NCI-H128 (cell line): ENCODE measurements at regions not wholly inside any gene's neighbourhood (a gene's known extent, or its start where the extent isn't known, plus 50 kb on each side); places are given as distances from the start of the nearest gene placed in this dataset.
"Not testable (repeated sequence)": the region's sequence is repeated elsewhere in the genome, so short reads cannot be mapped to it uniquely, and the experiment has no call there.

Experiments
- DNase-seq: peaks from one replicate; lab custom pipeline; 2025; ENCODE audit not compliant: unreplicated experiment; lab: John Stamatoyannopoulos, UW

DNA sequence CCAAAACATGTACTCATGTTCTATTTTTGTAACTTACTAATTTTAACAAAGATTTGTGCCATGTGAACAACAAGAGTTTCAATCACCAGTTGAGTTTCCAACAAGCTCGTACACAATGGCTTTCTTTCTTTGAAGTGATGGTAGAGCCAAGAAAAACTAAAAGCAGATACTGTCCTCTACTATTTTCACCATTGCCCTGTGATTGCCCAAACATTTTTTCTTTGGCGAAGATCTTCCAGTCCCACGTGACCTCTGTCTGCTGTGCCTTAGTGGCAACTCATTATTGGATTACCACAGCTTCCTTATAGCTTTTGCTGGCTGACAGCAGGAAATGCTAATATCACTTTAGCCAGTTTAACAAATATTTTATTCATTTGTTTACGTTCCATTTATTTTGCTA lies 1147.1 kb downstream of the STIM2 start:
- DNase-seq, result no peak

DNA sequence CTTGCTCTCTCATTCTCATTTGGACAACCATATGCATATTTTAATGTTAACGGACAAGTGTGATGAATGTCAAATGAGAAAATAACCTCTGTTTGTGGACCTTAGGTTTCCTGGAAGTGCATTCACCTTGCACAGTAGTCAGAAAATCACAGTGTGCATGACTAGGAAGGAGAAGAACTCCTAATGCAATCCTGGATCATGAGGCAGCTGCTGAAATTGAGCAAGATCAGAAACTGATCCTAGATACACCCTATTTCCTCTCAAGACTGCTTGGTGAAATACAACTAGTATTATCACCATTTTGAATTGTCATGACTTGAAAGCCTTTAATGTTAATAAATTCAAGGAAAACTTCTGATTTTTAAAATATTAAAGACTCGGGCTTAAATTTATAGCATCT lies 1148.9 kb downstream of the STIM2 start:
- no peak for DNase-seq

DNA sequence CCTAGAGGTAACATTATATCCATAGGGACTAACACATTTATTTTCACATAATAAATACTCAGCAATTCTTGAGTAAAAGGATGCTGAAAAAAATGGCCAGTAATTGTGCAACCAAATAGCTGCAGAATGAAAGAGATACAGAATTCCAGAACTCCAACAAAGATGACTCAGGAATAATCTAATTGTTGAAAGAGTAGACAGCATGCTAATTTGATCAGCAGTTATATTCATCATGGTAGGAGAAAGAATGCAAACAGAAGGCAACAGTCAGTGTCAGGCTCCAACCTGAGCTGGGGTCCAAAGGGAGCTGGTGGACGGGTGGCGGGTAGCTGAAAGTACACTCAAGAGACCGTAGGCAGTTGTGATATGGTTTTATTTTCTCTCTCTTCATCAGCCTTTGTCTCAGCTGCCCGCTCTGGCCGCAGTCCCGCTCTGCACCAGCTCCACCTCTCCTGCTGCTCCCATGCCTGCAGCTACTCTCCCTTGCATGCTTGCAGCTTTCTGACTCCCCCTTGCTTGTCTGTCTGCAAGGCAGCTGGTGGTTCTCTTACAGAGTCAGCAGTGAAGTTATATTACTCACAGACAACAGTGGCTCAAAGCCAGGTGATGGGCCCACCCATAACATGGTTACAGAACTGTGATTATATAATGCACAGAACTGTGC lies 1150.1 kb downstream of the STIM2 start:
- DNase-seq, result no peak

GRCh38 chr4:28014469-28014868 lies 1153.8 kb downstream of the STIM2 start:
- DNase-seq, result no peak

- no peak for DNase-seq
These were observed 1155.4 kb downstream of the STIM2 start for GRCh38 chr4:28015996-28016395.

DNA sequence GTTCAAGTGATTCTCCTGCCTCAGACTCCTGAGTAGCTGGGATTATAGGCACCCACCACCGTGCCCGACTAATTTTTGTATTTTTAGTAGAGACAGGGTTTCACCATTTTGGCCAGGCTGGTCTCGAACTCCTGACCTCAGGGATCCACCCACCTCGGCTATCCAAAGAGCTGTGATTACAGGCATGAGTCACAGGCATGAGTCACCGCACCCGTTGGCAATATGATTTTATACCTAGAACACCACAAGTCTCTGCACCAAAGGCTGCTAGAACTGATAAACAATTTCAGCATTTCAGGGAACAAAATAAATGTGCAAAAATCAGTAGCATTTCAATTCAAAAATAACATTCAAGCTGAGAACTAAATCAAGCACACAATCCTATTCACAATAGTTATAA lies 1177.6 kb downstream of the STIM2 start:
- DNase-seq, result not testable (repeated sequence)

DNA sequence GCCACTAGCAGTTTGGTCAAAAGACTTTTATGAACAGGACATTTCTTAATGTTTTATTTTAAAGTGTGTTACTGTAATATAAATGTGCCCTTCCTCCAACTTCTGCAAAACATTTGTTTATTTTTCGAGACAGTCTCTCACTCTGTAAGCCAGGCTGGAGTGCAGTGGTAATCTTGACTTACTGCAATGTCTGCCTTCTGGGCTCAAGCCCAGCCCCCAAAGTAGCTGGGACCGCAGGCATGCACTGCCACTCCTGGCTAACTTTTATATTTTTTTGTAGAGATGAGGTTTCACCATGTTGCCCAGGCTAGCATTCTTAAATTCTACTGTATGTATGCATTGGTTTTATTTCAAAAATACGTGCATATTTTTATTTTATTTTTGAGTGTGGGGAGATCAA lies 1201.9 kb downstream of the STIM2 start:
- no peak for DNase-seq

DNA sequence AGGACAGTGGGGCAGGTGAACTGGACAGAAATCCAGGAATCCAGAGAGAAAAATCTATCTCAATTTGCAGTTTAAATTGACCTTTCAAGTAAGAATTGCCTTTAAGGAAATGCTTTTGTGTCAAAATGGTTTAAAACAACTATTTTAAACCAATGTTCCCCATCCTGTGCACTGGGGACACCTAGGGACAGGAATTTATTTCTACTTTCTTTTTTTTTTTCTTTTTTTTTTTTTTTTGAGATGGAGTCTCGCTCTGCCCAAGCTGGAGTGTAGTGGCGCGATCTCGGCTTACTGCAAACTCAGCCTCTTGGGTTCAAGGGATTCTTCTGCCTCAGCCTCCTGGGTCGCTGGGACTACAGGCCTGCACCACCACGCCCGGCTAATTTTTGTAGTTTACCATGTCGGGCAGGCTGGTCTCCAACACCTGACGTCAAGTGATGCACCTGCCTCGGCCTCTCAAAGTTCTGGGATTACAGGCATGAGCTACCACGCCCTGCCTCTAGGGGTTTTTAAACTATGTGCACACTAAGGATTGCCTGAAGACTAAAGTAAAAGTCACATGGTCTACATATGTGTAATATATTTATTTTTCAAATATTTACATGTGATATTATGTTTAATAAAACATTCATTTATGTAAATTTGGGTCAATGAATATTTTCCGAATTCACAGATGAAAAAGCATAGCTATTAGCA lies 1213.4 kb downstream of the STIM2 start:
- DNase-seq, result no peak

GRCh38 chr4:28075401-28075956 lies 1214.8 kb downstream of the STIM2 start:
- no peak for DNase-seq

DNA sequence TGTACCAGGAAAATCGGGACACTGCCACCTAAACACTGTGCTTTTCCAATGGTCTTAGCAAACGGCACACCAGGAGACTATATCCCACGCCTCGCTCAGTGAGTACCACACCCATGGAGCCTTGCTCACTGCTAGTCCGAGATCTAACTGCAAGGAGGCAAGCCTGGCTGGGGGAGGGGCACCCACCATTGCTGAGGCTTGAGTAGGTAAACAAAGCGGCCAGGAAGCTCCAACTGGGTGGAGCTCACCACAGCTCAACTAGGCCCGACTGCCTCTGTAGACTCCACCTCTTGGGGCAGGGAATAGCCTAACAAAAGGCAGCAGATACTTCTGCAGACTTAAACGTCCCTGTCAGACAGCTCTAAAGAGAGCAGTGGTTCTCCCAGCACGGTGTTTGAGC lies 1216.6 kb downstream of the STIM2 start:
- not testable (repeated sequence) for DNase-seq

DNA sequence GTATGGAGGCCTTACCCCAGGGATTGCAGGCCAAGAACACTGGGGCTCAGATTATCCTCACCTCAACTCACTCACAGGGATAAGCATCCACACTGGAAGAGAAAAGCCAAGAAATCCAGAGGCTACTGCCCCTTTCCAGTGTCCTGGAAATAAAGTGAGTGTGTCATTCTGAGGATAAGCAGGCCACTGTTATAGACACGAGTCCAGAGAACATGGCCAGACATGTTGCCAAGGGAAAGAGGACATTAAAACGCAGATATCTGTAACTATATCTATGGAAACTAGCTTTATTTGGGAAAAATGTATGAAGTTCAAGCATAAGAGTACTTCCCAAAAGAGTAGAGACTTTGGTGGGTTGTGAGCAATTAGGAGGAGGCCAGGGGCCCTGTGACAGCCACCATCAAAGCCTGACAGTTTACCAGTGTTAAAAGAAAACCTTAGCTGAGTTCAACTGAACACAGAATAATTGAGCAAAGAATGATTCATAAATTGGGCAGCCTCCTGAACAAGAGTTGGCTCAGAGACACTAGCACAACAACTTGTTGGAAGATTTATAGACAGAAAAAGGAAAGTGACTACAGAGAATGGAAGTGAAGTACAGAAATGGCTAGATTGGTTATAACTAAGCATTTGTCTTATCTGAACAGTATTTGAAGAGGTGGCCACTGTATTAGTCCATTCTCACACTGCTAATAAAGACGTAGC lies 1222.2 kb downstream of the STIM2 start:
- no peak for DNase-seq

GRCh38 chr4:28092610-28093009 lies 1232.0 kb downstream of the STIM2 start:
- DNase-seq, result no peak

GRCh38 chr4:28093071-28093470 lies 1232.4 kb downstream of the STIM2 start:
- DNase-seq, result no peak

GRCh38 chr4:28101583-28101982 lies 1240.9 kb downstream of the STIM2 start:
- no peak for DNase-seq

DNA sequence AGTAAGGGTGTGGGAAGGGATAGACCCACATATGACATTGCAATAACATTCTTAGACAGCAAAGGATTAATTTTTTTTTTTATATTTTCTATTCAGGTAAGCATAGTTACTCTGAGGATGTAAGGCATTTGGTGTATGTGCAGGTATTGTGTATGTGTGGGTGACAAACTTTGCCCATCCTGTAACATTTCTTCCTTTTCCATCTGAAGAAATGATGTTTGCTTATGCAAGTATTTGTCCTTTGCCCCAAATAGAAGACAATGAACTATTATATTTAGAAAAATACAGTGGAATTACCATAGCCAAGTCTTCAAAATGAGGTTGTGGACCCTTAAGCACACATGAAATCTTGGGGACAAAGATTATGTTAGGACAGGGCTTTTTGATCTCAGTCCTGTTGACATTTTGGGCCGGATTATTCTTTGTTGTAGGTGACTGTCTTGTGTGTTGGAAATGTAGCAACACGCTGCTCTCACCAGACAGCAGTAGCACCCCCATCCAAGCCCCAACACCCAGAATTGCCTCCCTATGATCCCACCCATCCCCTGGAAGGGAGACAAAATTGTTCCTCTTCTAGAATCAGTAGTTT lies 1244.7 kb downstream of the STIM2 start:
- no peak for DNase-seq

DNA sequence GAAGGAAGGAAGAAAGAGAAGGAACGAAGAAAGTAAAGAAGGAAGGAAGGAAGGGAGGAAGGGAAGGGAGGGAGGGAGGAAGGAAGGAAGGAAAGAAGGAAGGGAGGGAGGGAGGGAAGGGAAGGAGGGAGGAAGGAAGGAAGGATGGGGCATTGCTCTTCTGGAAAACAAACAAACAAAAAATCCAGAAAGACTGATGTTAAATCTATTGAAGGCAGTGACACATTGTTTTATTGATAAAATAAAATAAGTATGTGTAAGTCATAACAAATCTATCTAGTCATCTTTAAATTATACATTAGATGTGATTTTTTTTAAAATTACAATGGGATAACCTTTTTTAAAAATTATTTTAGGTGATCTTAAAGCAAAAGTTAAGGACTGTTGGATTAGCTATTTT lies 1245.5 kb downstream of the STIM2 start:
- DNase-seq, result no peak

DNA sequence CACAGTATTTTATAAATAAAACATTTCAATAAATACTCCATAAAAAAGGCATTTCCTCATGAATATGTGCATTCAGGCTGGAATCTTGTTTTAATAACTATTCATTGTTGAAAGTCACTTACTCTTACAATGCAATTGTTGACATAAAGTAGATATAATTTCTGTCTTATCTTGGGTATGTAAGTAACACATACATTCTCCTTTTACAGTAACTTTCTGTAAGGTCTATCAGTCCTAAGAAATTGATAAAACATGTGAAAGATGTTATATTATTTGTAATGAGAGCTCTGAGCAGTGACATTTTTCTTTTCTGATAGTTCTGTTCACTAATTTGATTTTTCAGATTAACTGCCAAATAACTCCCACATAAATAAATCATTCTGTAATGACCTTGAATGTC lies 1249.2 kb downstream of the STIM2 start:
- DNase-seq, result no peak

DNA sequence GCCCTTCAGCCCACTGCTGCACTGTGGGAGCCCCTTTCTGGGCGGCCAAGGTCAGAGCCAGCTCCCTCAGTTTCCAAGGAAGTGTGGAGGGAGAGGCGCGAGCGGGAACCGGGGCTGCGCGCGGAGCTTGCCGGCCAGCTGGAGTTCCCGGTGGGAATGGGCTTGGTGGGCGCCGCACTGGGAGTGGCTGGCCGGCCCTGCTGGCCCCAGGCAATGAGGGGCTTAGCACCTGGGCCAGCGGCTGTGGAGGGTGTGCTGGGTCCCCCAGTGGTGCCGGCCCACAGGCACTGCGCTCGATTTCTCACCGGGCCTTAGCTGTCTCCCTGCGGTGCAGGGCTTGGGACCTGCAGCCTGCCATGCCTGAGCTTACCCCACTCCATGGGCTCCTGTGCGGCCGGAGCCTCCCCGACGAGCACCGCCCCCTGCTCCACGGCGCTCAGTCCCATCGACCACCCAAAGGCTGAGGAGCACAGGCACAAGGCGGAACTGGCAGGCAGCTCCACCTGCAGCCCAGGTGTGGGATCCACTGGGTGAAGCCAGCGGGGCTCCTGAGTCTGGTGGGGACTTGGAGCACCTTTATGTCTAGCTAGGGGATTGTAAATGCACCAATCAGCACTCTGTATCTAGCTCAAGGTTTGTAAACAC lies 1252.2 kb downstream of the STIM2 start:
- not testable (repeated sequence) for DNase-seq

GRCh38 chr4:28113586-28113985 lies 1252.9 kb downstream of the STIM2 start:
- DNase-seq, result not testable (repeated sequence)

GRCh38 chr4:28116526-28117083 lies 1256.0 kb downstream of the STIM2 start:
- DNase-seq, result not testable (repeated sequence)
